GM18519 (cell line): ENCODE measurements at regions not wholly inside any gene's neighbourhood (a gene's known extent, or its start where the extent isn't known, plus 50 kb on each side); places are given as distances from the start of the nearest gene placed in this dataset.
A peak's percentile ranks its signal among the peaks of the same experiment; 100 is the strongest.

Experiments
- ATAC-seq: cut with Tn5 transposase; IDR thresholded peaks from one replicate; pipeline ENCODE4 v1.9.1; 2021; ENCODE audit warnings: mild to moderate bottlenecking, moderate library complexity; ENCODE audit not compliant: unreplicated experiment, low FRiP score

DNA sequence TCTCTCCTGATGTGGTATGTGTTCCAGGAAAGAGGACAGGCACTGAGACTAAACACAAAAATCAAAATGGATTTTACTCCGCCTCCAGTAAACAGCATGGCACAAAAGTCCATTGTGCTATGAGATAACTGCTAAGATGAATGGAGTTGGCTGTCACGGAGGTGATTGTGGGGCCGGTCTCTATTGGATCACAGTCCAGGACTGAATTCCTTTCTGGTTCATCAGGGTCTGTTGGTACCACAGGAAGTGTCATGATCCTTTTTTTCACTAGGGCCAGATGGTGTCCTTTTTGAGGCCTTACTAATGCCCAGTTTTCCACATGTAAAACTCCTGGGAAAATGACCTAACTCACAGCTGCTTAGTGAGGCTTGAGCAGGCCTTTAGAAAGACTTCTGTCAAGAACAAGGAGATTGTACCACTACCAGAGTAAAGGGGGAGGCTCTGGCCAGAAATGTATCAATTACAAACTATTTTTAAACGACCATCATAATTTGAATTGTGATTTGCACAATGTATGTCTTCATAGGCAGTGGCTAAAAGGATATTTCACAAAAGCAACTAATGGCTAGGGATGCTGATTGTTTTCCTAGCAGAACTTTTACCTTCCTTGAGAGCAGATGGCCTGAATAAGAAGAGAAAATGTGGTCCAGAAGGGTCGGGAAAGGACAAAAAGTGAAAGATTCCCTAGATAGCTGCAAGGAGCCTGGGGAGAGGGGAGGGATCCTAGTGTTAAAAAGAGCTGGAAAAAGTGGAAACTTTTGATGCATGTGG is 192.2 kb upstream of the POU3F2 start:
- ATAC-seq, result no peak

DNA sequence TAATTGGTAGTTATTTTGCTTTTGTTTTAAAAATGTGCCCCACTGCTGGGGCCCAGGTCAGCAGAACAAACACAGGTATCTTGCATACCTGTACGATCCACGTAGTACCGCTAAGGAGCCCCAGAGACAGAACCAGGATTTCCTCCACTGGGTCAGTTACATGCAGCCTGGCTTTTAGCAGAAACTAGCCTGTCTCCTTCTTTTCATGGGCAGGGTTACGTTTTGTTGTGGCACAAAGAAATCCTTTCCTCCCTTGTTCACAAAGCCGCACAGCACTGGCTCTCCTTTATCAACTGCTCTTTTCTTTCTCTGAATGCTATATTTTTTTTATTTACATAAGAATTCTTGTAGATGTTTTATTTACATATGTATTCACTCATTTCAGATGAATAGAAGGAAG is 190.3 kb upstream of the POU3F2 start:
- ATAC-seq, result no peak

- ATAC-seq, result no peak
These were observed 186.0 kb upstream of the POU3F2 start for GRCh38 chr6:98648211-98648914.

GRCh38 chr6:98650941-98651340 is 183.4 kb upstream of the POU3F2 start:
- no peak for ATAC-seq

- ATAC-seq, result no peak
These were observed 181.2 kb upstream of the POU3F2 start for GRCh38 chr6:98653179-98653578.

DNA sequence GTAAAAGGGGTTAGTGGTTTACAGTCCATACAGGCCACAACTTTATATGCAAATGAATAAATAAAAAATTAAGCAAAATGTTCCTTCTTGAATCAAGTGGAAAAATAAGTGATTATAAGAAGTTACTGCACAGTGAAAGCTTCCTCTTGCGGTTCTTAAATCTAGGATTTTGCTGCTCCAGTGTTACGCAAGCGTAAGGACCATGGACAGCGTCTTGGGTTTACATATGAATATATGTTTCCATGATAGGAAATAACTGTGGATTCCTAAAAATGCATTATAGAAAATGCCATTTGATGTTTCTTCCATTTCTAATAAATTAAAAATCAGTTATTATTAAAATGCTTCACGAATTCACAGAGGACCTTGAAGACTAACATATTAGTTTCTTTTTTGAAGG is 176.6 kb upstream of the POU3F2 start:
- ATAC-seq, result no peak

GRCh38 chr6:98669371-98669770 is 165.0 kb upstream of the POU3F2 start:
- no peak for ATAC-seq

- ATAC-seq, result no peak
These were observed 164.2 kb upstream of the POU3F2 start for GRCh38 chr6:98670045-98670746.

GRCh38 chr6:98672681-98673475 is 161.5 kb upstream of the POU3F2 start:
- ATAC-seq, result no peak

DNA sequence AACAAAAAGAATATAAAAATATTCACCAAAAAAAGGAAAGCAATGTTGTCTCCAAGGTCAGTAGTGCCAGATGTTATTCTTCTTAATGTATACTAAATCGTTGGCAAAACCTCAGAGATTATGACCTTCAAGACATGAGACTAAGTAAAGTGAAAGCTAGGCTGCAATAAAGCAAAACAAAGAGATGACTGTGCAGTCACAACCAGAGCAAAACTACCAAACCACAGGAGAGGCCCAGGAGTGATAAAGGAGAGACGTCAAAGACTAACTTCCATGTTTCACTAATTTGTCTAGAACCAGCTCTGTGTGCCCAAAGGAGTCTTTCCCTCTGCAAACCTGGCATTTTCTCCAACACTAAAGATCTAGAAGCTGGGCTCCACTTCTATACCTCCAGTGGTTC is 155.9 kb upstream of the POU3F2 start:
- ATAC-seq, result peak; percentile 64

- ATAC-seq, result no peak
These were observed 148.3 kb upstream of the POU3F2 start for GRCh38 chr6:98686008-98686601.

DNA sequence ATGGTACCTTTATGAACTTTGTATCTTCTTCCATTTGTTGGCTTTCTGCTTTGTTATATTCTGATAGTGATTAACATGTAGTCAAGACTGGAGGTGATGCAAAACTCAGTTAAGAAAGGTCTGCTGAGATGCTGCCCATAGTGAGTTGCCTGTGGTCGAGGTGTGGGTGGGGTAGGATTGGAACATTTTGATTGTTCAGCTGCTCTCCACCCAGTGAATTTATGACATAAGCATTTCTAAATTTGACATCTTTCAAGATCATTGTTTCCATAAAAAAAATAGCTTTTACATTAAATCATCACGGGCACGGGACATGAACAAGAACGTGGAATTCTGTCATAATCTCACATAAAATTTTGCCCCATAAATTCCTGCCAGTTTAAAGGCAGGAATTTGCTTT is 146.6 kb upstream of the POU3F2 start:
- ATAC-seq, result no peak

DNA sequence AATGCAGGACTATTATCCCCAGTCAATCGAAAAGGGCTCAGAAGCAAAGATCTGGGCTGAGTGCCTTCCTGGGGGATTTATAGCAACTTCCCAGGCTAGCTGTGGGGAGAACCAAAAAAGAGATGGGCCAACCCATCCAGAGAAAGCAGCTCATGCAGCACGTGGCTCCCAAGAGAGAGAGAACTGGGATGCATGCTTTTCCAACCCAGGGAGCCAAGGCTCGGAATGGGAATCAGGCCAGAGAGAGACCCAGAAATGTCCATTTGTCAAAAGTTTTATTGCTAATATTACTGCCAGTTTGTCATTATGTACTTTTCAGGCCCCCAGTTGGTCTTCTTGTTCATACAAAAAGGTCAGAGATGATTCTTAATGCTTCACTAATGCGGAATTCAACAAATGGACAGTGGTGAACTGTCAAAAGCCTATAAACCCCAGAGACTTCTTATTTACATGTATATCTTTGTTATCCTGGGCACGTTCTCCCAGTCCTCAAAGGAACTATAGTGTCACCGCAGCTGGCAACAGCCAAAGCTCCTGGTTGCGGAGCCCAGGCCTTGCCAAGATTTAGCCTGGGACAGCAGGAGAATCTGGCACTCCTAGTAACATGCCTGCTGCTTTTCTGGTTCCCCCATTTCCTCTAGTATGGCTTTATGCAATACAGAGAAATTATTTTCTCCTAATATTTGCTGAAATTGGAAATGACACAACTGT is 139.1 kb upstream of the POU3F2 start:
- no peak for ATAC-seq

- ATAC-seq, result no peak
These were observed 123.0 kb upstream of the POU3F2 start for GRCh38 chr6:98711380-98711779.

GRCh38 chr6:98716341-98716740 is 118.0 kb upstream of the POU3F2 start:
- ATAC-seq, result no peak

- no peak for ATAC-seq
These were observed 117.0 kb upstream of the POU3F2 start for GRCh38 chr6:98717322-98717877.

DNA sequence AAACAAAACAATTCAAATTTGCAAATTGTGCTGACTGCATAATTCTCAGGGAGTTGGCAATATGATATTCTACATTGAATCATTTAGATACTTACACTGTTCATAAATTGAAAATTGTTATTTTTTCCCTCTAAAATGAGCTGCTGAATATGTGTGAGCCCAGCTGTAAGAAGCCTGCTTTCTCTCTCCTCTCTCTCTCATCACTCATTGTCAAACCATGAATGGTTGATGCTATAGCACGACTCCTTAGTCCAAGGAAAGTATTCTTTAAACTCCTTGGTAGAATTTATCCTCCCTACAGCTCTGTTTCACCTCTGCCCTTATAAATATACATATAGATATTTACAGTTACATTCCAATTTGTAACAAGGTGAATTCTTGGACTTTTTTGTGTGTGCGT is 116.4 kb upstream of the POU3F2 start:
- no peak for ATAC-seq

DNA sequence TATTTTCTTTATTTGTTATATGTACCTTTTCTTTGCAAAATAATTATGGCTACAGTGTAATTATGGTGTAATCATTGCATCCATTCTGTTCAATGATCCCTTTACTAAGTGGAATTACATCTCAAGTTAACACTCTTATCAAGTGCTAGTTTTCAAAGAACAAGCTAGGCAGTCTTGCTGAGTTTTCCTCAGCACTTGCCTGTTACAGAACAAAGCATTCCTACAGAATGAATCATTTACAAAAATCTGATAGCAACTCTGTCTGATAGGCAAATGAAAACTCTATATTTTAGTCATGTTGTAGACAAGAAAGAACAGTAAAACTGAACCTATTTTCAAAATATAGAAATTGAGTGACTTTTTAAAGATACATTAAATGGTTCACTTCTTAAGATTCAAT is 109.8 kb upstream of the POU3F2 start:
- ATAC-seq, result no peak

- no peak for ATAC-seq
These were observed 87.1 kb upstream of the POU3F2 start for GRCh38 chr6:98747273-98747672.
